ENCODE measurements at regions not wholly inside any gene's neighbourhood (a gene's known extent, or its start where the extent isn't known, plus 50 kb on each side); places are given as distances from the start of the nearest gene placed in this dataset.
"Not testable (repeated sequence)": the region's sequence is repeated elsewhere in the genome, so short reads cannot be mapped to it uniquely, and the experiment has no call there.

DNA sequence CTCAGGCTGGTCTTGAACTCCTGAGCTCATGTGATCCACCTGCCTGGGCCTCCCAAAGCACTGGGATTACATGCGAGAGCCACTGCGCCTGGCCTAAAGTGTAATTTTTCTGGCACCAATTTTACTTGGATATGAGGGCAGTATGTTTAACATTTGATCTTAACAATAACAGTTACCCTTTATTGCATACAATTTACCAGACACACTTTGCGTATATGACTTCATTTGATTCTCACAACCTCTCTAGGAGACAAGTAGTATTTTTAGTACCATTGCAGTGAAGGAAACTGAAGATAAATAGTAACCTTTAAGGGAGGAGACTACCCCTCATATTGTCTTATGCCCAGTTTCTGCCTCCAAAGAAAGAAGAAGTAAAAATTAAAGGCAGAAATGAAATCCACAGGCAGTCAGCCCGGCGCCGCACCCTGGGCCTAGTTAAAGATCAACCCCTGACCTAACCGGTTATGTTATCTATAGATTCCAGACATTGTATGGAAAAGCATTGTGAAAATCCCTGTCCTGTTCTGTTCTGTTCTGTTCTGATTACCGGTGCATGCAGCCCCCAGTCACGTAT lies 54.0 kb downstream of the CYP26A1 start:
- H3K4me3 ChIP-seq (ENCODE audit: low read depth, low read length); H3K27ac ChIP-seq (ENCODE audit: extremely low read depth, low read depth, low read length); POLR2A ChIA-PET; H3K9me3 ChIP-seq (ENCODE audit: control insufficient read depth, insufficient read depth, low read depth, low read length); H3K4me1 ChIP-seq (ENCODE audit: control insufficient read depth, insufficient read depth, low read length); H3K36me3 ChIP-seq (ENCODE audit: control insufficient read depth in 2 of 2, insufficient read depth in 1 of 2, low read length in 2 of 2): not testable (repeated sequence)
- CTCF ChIA-PET: interaction anchor here (1.0 to 2.6 kb wide), 5 partner anchors 8 to 162 kb away, joined by 3 to 18 read pairs (median 7); no protein-coding TSS in a partner anchor

DNA sequence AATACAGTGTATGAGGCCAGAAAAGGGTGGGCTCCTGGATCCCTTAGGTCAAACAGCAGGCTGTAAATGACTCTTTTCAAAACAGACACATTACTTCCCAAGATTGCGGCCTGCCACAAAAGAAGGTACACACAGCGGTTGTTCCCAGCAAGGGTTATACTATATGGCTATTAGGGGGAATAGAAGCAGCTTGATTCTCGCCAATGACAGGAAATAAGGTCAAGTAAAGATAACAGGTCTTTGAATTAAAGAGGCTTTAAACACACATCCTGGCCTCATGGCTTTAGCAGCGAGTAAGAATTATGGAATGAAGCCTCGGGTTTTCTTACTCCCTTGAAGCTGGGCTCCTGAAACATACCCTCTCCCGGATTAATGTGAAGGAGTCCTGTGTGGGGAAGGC lies 58.3 kb downstream of the CYP26A1 start:
- no peaks in the 10 kb centered on the region for H3K36me3 ChIP-seq (ENCODE audit: control insufficient read depth in 2 of 2, insufficient read depth in 1 of 2, low read length in 2 of 2)
- no peaks in the 10 kb centered on the region for H3K4me1 ChIP-seq (ENCODE audit: control insufficient read depth, insufficient read depth, low read length)
- H3K9me3 ChIP-seq (ENCODE audit: control insufficient read depth, insufficient read depth, low read depth, low read length): no peaks in the 10 kb centered on the region
- H3K4me3 ChIP-seq (ENCODE audit: low read depth, low read length): no peak overlapping the region
- ChIA-PET POLR2A (no interaction called here), CTCF (interaction anchor here (0.6 to 2.0 kb wide), 3 partner anchors 16 to 75 kb away, joined by 3 to 6 read pairs (median 3); no protein-coding TSS in a partner anchor)
- H3K27ac ChIP-seq (ENCODE audit: extremely low read depth, low read depth, low read length): no peak overlapping the region
- peak; percentile 71 for TF ChIP-seq ZIC2 (tag by site-specific recombination; IDR thresholded peaks at IDR 0.05)
- TF ChIP-seq, protein P1, sequence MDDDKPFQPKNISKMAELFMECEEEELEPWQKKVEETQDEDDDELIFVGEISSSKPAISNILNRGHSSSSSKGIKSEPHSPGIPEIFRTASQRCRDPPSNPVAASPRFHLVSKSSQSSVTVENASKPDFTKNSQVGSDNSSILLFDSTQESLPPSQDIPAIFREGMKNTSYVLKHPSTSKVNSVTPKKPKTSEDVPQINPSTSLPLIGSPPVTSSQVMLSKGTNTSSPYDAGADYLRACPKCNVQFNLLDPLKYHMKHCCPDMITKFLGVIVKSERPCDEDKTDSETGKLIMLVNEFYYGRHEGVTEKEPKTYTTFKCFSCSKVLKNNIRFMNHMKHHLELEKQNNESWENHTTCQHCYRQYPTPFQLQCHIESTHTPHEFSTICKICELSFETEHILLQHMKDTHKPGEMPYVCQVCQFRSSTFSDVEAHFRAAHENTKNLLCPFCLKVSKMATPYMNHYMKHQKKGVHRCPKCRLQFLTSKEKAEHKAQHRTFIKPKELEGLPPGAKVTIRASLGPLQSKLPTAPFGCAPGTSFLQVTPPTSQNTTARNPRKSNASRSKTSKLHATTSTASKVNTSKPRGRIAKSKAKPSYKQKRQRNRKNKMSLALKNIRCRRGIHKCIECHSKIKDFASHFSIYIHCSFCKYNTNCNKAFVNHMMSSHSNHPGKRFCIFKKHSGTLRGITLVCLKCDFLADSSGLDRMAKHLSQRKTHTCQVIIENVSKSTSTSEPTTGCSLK (tag by site-specific recombination; IDR thresholded peaks at IDR 0.05): no peak

DNA sequence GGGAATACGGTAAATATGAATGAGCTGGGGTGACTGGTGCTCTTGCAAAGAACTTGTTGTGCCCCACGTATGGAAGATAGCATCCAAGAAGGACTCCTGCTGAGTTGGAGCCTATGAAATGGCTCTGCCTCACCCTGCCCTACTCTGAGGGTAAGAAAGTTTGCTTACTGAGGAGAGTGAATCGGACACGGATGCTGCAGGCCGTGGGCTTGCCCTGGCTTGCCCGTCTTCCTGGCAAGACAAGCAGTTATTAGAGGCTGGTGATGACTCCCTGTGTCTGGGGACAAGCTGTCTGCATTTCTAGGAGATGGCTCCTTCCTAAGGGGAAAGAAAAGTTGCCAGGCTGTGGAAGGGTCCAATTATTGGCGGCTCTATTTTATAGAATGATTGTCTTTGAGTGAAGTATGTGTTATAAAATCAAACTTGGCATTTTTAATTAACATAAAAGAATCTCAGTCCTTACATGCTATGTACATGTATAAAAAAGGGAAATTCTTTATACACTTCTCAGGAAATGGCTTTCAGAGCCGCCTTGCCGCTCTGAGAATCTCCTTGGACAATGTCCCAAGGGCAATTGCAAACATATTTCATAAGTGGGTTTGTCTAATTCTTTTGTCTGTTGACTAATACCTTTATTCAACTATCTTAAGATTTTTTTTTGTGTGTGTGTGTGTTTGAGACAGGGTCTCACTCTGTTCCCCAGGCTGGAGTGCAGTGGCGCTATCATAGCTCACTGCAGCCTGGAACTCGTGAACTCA lies 64.6 kb downstream of the CYP26A1 start:
- Histone ChIP-seq H3K27ac (ENCODE audit: extremely low read depth, low read depth, low read length) (no peak overlapping the region), H3K4me1 (ENCODE audit: control insufficient read depth, insufficient read depth, low read length) (no peaks in the 10 kb centered on the region), H3K4me3 (ENCODE audit: low read depth, low read length) (no peak overlapping the region), H3K36me3 (ENCODE audit: control insufficient read depth in 2 of 2, insufficient read depth in 1 of 2, low read length in 2 of 2) (no peaks in the 10 kb centered on the region), H3K9me3 (ENCODE audit: control insufficient read depth, insufficient read depth, low read depth, low read length) (no peaks in the 10 kb centered on the region)
- CTCF ChIA-PET: interaction anchor here (0.6 to 1.1 kb wide), 3 partner anchors 16 to 58 kb away, joined by 3 read pairs; no protein-coding TSS in a partner anchor
- POLR2A ChIA-PET: interaction anchor here (0.7 kb wide), 1 partner anchor 68 kb away, joined by 3 read pairs; no protein-coding TSS in a partner anchor
- TF ChIP-seq, protein P2, sequence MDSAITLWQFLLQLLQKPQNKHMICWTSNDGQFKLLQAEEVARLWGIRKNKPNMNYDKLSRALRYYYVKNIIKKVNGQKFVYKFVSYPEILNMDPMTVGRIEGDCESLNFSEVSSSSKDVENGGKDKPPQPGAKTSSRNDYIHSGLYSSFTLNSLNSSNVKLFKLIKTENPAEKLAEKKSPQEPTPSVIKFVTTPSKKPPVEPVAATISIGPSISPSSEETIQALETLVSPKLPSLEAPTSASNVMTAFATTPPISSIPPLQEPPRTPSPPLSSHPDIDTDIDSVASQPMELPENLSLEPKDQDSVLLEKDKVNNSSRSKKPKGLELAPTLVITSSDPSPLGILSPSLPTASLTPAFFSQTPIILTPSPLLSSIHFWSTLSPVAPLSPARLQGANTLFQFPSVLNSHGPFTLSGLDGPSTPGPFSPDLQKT (IDR thresholded peaks at IDR 0.05; ENCODE audit: borderline replicate concordance, low read depth, low read length): no peak
- no peak for TF ChIP-seq GFI1B (tag by site-specific recombination; IDR thresholded peaks at IDR 0.05)
- no peak for TF ChIP-seq ZNF629 (tag by site-specific recombination; IDR thresholded peaks at IDR 0.05)
- TF ChIP-seq ZFP41 (tag by site-specific recombination; IDR thresholded peaks at IDR 0.05; ENCODE audit: borderline replicate concordance): no peak
- no peak for TF ChIP-seq ZNF433 (tag by site-specific recombination; IDR thresholded peaks at IDR 0.05; ENCODE audit: low read depth)
- no peak for TF ChIP-seq OVOL3 (tag by site-specific recombination; IDR thresholded peaks at IDR 0.05)
- TF ChIP-seq ZNF335 (tag by site-specific recombination; conservative IDR thresholded peaks at IDR 0.05): no peak
- TF ChIP-seq, protein P3, sequence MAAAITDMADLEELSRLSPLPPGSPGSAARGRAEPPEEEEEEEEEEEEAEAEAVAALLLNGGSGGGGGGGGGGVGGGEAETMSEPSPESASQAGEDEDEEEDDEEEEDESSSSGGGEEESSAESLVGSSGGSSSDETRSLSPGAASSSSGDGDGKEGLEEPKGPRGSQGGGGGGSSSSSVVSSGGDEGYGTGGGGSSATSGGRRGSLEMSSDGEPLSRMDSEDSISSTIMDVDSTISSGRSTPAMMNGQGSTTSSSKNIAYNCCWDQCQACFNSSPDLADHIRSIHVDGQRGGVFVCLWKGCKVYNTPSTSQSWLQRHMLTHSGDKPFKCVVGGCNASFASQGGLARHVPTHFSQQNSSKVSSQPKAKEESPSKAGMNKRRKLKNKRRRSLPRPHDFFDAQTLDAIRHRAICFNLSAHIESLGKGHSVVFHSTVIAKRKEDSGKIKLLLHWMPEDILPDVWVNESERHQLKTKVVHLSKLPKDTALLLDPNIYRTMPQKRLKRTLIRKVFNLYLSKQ (tag by site-specific recombination; IDR thresholded peaks at IDR 0.05; ENCODE audit: borderline replicate concordance): no peak
- TF ChIP-seq, protein P4, sequence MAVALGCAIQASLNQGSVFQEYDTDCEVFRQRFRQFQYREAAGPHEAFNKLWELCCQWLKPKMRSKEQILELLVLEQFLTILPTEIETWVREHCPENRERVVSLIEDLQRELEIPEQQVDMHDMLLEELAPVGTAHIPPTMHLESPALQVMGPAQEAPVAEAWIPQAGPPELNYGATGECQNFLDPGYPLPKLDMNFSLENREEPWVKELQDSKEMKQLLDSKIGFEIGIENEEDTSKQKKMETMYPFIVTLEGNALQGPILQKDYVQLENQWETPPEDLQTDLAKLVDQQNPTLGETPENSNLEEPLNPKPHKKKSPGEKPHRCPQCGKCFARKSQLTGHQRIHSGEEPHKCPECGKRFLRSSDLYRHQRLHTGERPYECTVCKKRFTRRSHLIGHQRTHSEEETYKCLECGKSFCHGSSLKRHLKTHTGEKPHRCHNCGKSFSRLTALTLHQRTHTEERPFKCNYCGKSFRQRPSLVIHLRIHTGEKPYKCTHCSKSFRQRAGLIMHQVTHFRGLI (tag by site-specific recombination; IDR thresholded peaks at IDR 0.05): no peak
- no peak for TF ChIP-seq ZNF133 (tag by site-specific recombination; IDR thresholded peaks at IDR 0.05)
- TF ChIP-seq ZNF341 (tag by site-specific recombination; IDR thresholded peaks at IDR 0.05; ENCODE audit: low read depth): no peak
- no peak for TF ChIP-seq ZNF555 (tag by site-specific recombination; conservative IDR thresholded peaks at IDR 0.05)
